Kidney (tissue), 13 donors: ENCODE measurements at regions not wholly inside any gene's neighbourhood (a gene's known extent, or its start where the extent isn't known, plus 50 kb on each side); places are given as distances from the start of the nearest gene placed in this dataset.
"Not testable (repeated sequence)": the region's sequence is repeated elsewhere in the genome, so short reads cannot be mapped to it uniquely, and the experiment has no call there.

Experiments
- DNase-seq, 5 donors: peaks; one replicate each; pipeline ENCODE4 v3.0.0-alpha.2; 2013 to 2020
- FAIRE-seq: peaks from 2 replicates; lab custom pipeline; 2012; peaks lifted over from hg19 to GRCh38; lab: Jason Lieb, UNC
- H3K27ac ChIP-seq, 2 donors: one replicate each; pipeline ENCODE4 v1.7.0; 2013; ENCODE audit warnings: low read depth in 2 of 2, low read length in 2 of 2, inconsistent platforms in 1 of 2
- H3K27me3 ChIP-seq: one replicate; pipeline ENCODE4 v1.7.1; 2013; ENCODE audit warnings: low read length, inconsistent platforms; ENCODE audit not compliant: control insufficient read depth, insufficient read depth
- H3K36me3 ChIP-seq, 3 donors: one replicate each; pipeline versions ENCODE4 v1.7.0 to v1.7.1; 2013; ENCODE audit warnings: low read length in 3 of 3, control low read depth in 1 of 3, inconsistent platforms in 1 of 3; ENCODE audit not compliant: insufficient read depth in 3 of 3, control insufficient read depth in 2 of 3
- H3K4me1 ChIP-seq, 3 donors: one replicate each; pipeline versions ENCODE4 v1.7.0 to v1.7.1; 2013; ENCODE audit warnings: low read length in 3 of 3, inconsistent platforms in 1 of 3, low read depth in 1 of 3; ENCODE audit not compliant: control insufficient read depth in 2 of 3, insufficient read depth in 2 of 3
- H3K4me3 ChIP-seq, 3 donors: one replicate each; pipeline versions ENCODE4 v1.7.0 to v1.8.1; 2013; ENCODE audit warnings: low read length in 3 of 3, control low read depth in 1 of 3, inconsistent platforms in 1 of 3
- H3K9ac ChIP-seq, 3 donors: one replicate each; pipeline versions ENCODE4 v1.7.0 to v1.7.1; 2013; ENCODE audit warnings: low read length in 3 of 3, control low read depth in 1 of 3, inconsistent platforms in 1 of 3
- H3K9me3 ChIP-seq, 3 donors: one replicate each; pipeline versions ENCODE4 v1.7.0 to v1.7.1; 2013; ENCODE audit warnings: low read length in 3 of 3, control low read depth in 1 of 3, inconsistent platforms in 1 of 3; ENCODE audit not compliant: control insufficient read depth in 2 of 3, insufficient read depth in 1 of 3
- CTCF ChIP-seq: IDR thresholded peaks from 3 replicates; pipeline ENCODE4 v1.5.1; 2012; ENCODE audit warnings: mild to moderate bottlenecking, moderate library complexity, borderline replicate concordance; ENCODE audit not compliant: insufficient read depth; ENCODE audit errors: extremely low read depth
- intact Hi-C: fragments of 100-400 bp; cut with DNase I; formaldehyde crosslinking; loops from one replicate; pipeline ENCODE4 v1.11.1; 2022
- donor health status: control.
- donor health status: control.
- donor health status: control.
- donor health status: control.
- donor health status: control.
- donor health status: DM: yes; HTN: yes; CAD: no.
- donor health status: Normal renal cell carcinoma (clear cell type).

- H3K9ac ChIP-seq, result no peak overlapping the region
- no peak for FAIRE-seq
Observed at GRCh38 chr5:85375525-85375924, 990.8 kb upstream of the EDIL3 start.

GRCh38 chr5:85388770-85389169 is 1004.1 kb upstream of the EDIL3 start:
- no peak for TF ChIP-seq CTCF
- DNase-seq (peak in 2 of 5 donors; percentile 8 to 17), FAIRE-seq (no peak)
- Histone ChIP-seq H3K9ac (no peak overlapping the region), H3K27me3 (no peaks in the 10 kb centered on the region), H3K4me3 (no peak overlapping the region), H3K4me1 (peaks cover 0 to 9% (median 2%) of the 10 kb centered on the region in 3 donors), H3K9me3 (no peaks in the 10 kb centered on the region), H3K36me3 (no peaks in the 10 kb centered on the region), H3K27ac (no peak overlapping the region)
- intact Hi-C loops, result no loop called here

More at GRCh38 chr5:85375525-85375924, 990.8 kb upstream of the EDIL3 start:
- Histone ChIP-seq H3K27me3 (no peaks in the 10 kb centered on the region), H3K4me3 (no peak overlapping the region), H3K36me3 (no peaks in the 10 kb centered on the region), H3K9me3 (no peaks in the 10 kb centered on the region), H3K4me1 (no peaks in the 10 kb centered on the region), H3K27ac (no peak overlapping the region)
- intact Hi-C loops, result no loop called here
- no peak for DNase-seq
- TF ChIP-seq CTCF, result no peak

GRCh38 chr5:85392309-85392708 is 1007.6 kb upstream of the EDIL3 start:
- H3K9me3 ChIP-seq, DNase-seq, H3K4me3 ChIP-seq, H3K9ac ChIP-seq, H3K4me1 ChIP-seq, H3K27me3 ChIP-seq, intact Hi-C loops, H3K36me3 ChIP-seq, H3K27ac ChIP-seq, FAIRE-seq: not testable (repeated sequence)

- Histone ChIP-seq H3K9me3 (no peaks in the 10 kb centered on the region), H3K4me3 (no peak overlapping the region), H3K36me3 (no peaks in the 10 kb centered on the region), H3K4me1 (no peaks in the 10 kb centered on the region), H3K27ac (no peak overlapping the region), H3K9ac (no peak overlapping the region), H3K27me3 (no peaks in the 10 kb centered on the region)
- FAIRE-seq (no peak), DNase-seq (no peak)
- no peak for TF ChIP-seq CTCF
- intact Hi-C loops, result no loop called here
Observed at GRCh38 chr5:85395526-85395925, 1010.8 kb upstream of the EDIL3 start.
